ENCODE measurements at regions not wholly inside any gene's neighbourhood (a gene's known extent, or its start where the extent isn't known, plus 50 kb on each side); places are given as distances from the start of the nearest gene placed in this dataset.

- POLR2A ChIA-PET, result no interaction called here
- H3K27ac Mint-ChIP-seq, result no peak overlapping the region
- no peaks in the 10 kb centered on the region for H3K36me3 Mint-ChIP-seq
- peaks cover 9% of the 10 kb centered on the region for H3K9me3 Mint-ChIP-seq
- H3K4me3 Mint-ChIP-seq, result no peak overlapping the region
- ATAC-seq (ENCODE audit: low read depth) (no peak), DNase-seq (no peak)
- H3K4me1 Mint-ChIP-seq, result no peaks in the 10 kb centered on the region
- H3K27me3 Mint-ChIP-seq, result no peaks in the 10 kb centered on the region
Observed at GRCh38 chr16:64172226-64172625, 949.6 kb downstream of the CDH11 start.

- POLR2A ChIA-PET, result no interaction called here
- Mint-ChIP-seq H3K4me1 (no peaks in the 10 kb centered on the region), H3K4me3 (no peak overlapping the region), H3K27ac (no peak overlapping the region), H3K27me3 (no peaks in the 10 kb centered on the region), H3K9me3 (peaks cover 7% of the 10 kb centered on the region), H3K36me3 (no peaks in the 10 kb centered on the region)
- no peak for ATAC-seq (ENCODE audit: low read depth)
- no peak for DNase-seq
Observed at GRCh38 chr16:64171632-64172031, 950.2 kb downstream of the CDH11 start.

GRCh38 chr16:64168371-64168770 is 953.5 kb downstream of the CDH11 start:
- Mint-ChIP-seq H3K36me3 (no peaks in the 10 kb centered on the region), H3K9me3 (peaks cover 11% of the 10 kb centered on the region), H3K27me3 (no peaks in the 10 kb centered on the region), H3K27ac (no peak overlapping the region), H3K4me3 (no peak overlapping the region), H3K4me1 (no peaks in the 10 kb centered on the region)
- ATAC-seq (ENCODE audit: low read depth) (no peak), DNase-seq (no peak)
- POLR2A ChIA-PET, result no interaction called here

- ATAC-seq (ENCODE audit: low read depth) (no peak), DNase-seq (no peak)
- POLR2A ChIA-PET, result no interaction called here
- Mint-ChIP-seq H3K4me1 (no peaks in the 10 kb centered on the region), H3K27me3 (no peaks in the 10 kb centered on the region), H3K4me3 (no peak overlapping the region), H3K9me3 (peaks cover 11% of the 10 kb centered on the region), H3K27ac (no peak overlapping the region), H3K36me3 (no peaks in the 10 kb centered on the region)
Observed at GRCh38 chr16:64167936-64168335, 953.9 kb downstream of the CDH11 start.

GRCh38 chr16:64165368-64165767 is 956.5 kb downstream of the CDH11 start:
- DNase-seq, result no peak
- Mint-ChIP-seq H3K9me3 (peaks cover 6% of the 10 kb centered on the region), H3K36me3 (no peaks in the 10 kb centered on the region), H3K4me3 (no peak overlapping the region), H3K27me3 (no peaks in the 10 kb centered on the region), H3K4me1 (no peaks in the 10 kb centered on the region), H3K27ac (no peak overlapping the region)
- POLR2A ChIA-PET, result no interaction called here
- ATAC-seq (ENCODE audit: low read depth), result no peak

- H3K9me3 Mint-ChIP-seq, result peaks cover 7% of the 10 kb centered on the region
- H3K4me3 Mint-ChIP-seq, result no peak overlapping the region
- no peak overlapping the region for H3K27ac Mint-ChIP-seq
- H3K27me3 Mint-ChIP-seq, result no peaks in the 10 kb centered on the region
- ATAC-seq (ENCODE audit: low read depth), result no peak
- no peaks in the 10 kb centered on the region for H3K4me1 Mint-ChIP-seq
- H3K36me3 Mint-ChIP-seq, result no peaks in the 10 kb centered on the region
- POLR2A ChIA-PET, result no interaction called here
- DNase-seq, result no peak
Observed at GRCh38 chr16:64162613-64163375, 959.1 kb downstream of the CDH11 start.

- ATAC-seq (ENCODE audit: low read depth) (no peak), DNase-seq (no peak)
- Mint-ChIP-seq H3K4me1 (no peaks in the 10 kb centered on the region), H3K36me3 (no peaks in the 10 kb centered on the region), H3K27ac (no peak overlapping the region), H3K9me3 (peaks cover 7% of the 10 kb centered on the region), H3K27me3 (no peaks in the 10 kb centered on the region), H3K4me3 (no peak overlapping the region)
- POLR2A ChIA-PET, result no interaction called here
Observed at GRCh38 chr16:64159976-64160375, 961.9 kb downstream of the CDH11 start.

GRCh38 chr16:64158941-64159588 is 962.8 kb downstream of the CDH11 start:
- H3K9me3 Mint-ChIP-seq, result peaks cover 3% of the 10 kb centered on the region
- H3K36me3 Mint-ChIP-seq, result no peaks in the 10 kb centered on the region
- DNase-seq, result no peak
- no peaks in the 10 kb centered on the region for H3K4me1 Mint-ChIP-seq
- no peak overlapping the region for H3K27ac Mint-ChIP-seq
- POLR2A ChIA-PET, result no interaction called here
- no peak overlapping the region for H3K4me3 Mint-ChIP-seq
- no peak for ATAC-seq (ENCODE audit: low read depth)
- H3K27me3 Mint-ChIP-seq, result no peaks in the 10 kb centered on the region

GRCh38 chr16:64153718-64154117 is 968.1 kb downstream of the CDH11 start:
- H3K4me1 Mint-ChIP-seq, result no peaks in the 10 kb centered on the region
- DNase-seq (no peak), ATAC-seq (ENCODE audit: low read depth) (no peak)
- POLR2A ChIA-PET, result no interaction called here
- H3K27me3 Mint-ChIP-seq, result no peaks in the 10 kb centered on the region
- H3K36me3 Mint-ChIP-seq, result no peaks in the 10 kb centered on the region
- H3K27ac Mint-ChIP-seq, result no peak overlapping the region
- no peak overlapping the region for H3K4me3 Mint-ChIP-seq
- peaks cover 10% of the 10 kb centered on the region for H3K9me3 Mint-ChIP-seq

- Mint-ChIP-seq H3K27ac (no peak overlapping the region), H3K4me3 (no peak overlapping the region), H3K27me3 (no peaks in the 10 kb centered on the region), H3K9me3 (peaks cover 11% of the 10 kb centered on the region), H3K36me3 (no peaks in the 10 kb centered on the region), H3K4me1 (no peaks in the 10 kb centered on the region)
- POLR2A ChIA-PET, result no interaction called here
- ATAC-seq (ENCODE audit: low read depth), result no peak
- no peak for DNase-seq
Observed at GRCh38 chr16:64151990-64152767, 969.7 kb downstream of the CDH11 start.

GRCh38 chr16:64150193-64150592 is 971.7 kb downstream of the CDH11 start:
- H3K27ac Mint-ChIP-seq, result no peak overlapping the region
- ATAC-seq (ENCODE audit: low read depth) (no peak), DNase-seq (no peak)
- POLR2A ChIA-PET, result no interaction called here
- H3K27me3 Mint-ChIP-seq, result no peaks in the 10 kb centered on the region
- no peaks in the 10 kb centered on the region for H3K4me1 Mint-ChIP-seq
- H3K36me3 Mint-ChIP-seq, result no peaks in the 10 kb centered on the region
- no peak overlapping the region for H3K4me3 Mint-ChIP-seq
- peaks cover 11% of the 10 kb centered on the region for H3K9me3 Mint-ChIP-seq

- POLR2A ChIA-PET, result no interaction called here
- no peak overlapping the region for H3K4me3 Mint-ChIP-seq
- DNase-seq (no peak), ATAC-seq (ENCODE audit: low read depth) (no peak)
- H3K36me3 Mint-ChIP-seq, result no peaks in the 10 kb centered on the region
- H3K27ac Mint-ChIP-seq, result no peak overlapping the region
- H3K9me3 Mint-ChIP-seq, result peaks cover 11% of the 10 kb centered on the region
- H3K4me1 Mint-ChIP-seq, result no peaks in the 10 kb centered on the region
- no peaks in the 10 kb centered on the region for H3K27me3 Mint-ChIP-seq
Observed at GRCh38 chr16:64149756-64150155, 972.1 kb downstream of the CDH11 start.

- Mint-ChIP-seq H3K27me3 (no peaks in the 10 kb centered on the region), H3K27ac (no peak overlapping the region), H3K36me3 (no peaks in the 10 kb centered on the region), H3K4me3 (no peak overlapping the region), H3K9me3 (peaks cover 11% of the 10 kb centered on the region), H3K4me1 (no peaks in the 10 kb centered on the region)
- no peak for ATAC-seq (ENCODE audit: low read depth)
- no peak for DNase-seq
- POLR2A ChIA-PET, result no interaction called here
Observed at GRCh38 chr16:64148356-64148755, 973.5 kb downstream of the CDH11 start.

GRCh38 chr16:64147941-64148340 is 973.9 kb downstream of the CDH11 start:
- Mint-ChIP-seq H3K9me3 (peaks cover 10% of the 10 kb centered on the region), H3K27me3 (no peaks in the 10 kb centered on the region), H3K36me3 (no peaks in the 10 kb centered on the region), H3K4me1 (no peaks in the 10 kb centered on the region), H3K4me3 (no peak overlapping the region), H3K27ac (no peak overlapping the region)
- POLR2A ChIA-PET, result no interaction called here
- ATAC-seq (ENCODE audit: low read depth) (no peak), DNase-seq (no peak)
